Gastroesophageal sphincter (tissue), 3 donors: ENCODE measurements at regions not wholly inside any gene's neighbourhood (a gene's known extent, or its start where the extent isn't known, plus 50 kb on each side); places are given as distances from the start of the nearest gene placed in this dataset.

Source experiments
- CTCF ChIP-seq, 4 experiments: fragments of 200-600 bp in 2 of 4; fragments of 450-650 bp in 2 of 4; sonication (generic) in 1 of 4; IDR thresholded peaks; one replicate each; pipeline ENCODE4 v1.5.1; 2017 to 2019; ENCODE audit warnings: antibody characterized with exemption in 4 of 4, mild to moderate bottlenecking in 2 of 4, moderate library complexity in 2 of 4
- EP300 ChIP-seq: sonication (generic); formaldehyde crosslinking; IDR thresholded peaks from one replicate; pipeline ENCODE4 v1.6.1; 2017; ENCODE audit warnings: antibody characterized with exemption, mild to moderate bottlenecking
- POLR2A ChIP-seq, 2 donors: fragments of 450-650 bp; IDR thresholded peaks; one replicate each; pipeline ENCODE4 v1.6.1; 2017; ENCODE audit warnings: antibody characterized with exemption in 2 of 2, mild to moderate bottlenecking in 2 of 2, moderate library complexity in 1 of 2
- POLR2AphosphoS5 ChIP-seq: sonication (generic); formaldehyde crosslinking; IDR thresholded peaks from one replicate; pipeline ENCODE4 v1.6.1; 2017; ENCODE audit warnings: antibody characterized with exemption

GRCh38 chr2:37775908-37776250, 104.4 kb upstream of the CDC42EP3 start:
- TF ChIP-seq CTCF (IDR thresholded peaks at IDR 0.05) (no peak), POLR2A (IDR thresholded peaks at IDR 0.05) (no peak), EP300 (no peak), POLR2AphosphoS5 (no peak)
